GM21529 (cell line): ENCODE measurements at regions not wholly inside any gene's neighbourhood (a gene's known extent, or its start where the extent isn't known, plus 50 kb on each side); places are given as distances from the start of the nearest gene placed in this dataset.

Source experiments
- ATAC-seq: cut with Tn5 transposase; IDR thresholded peaks from one replicate; pipeline ENCODE4 v1.9.1; 2021; ENCODE audit not compliant: unreplicated experiment

DNA sequence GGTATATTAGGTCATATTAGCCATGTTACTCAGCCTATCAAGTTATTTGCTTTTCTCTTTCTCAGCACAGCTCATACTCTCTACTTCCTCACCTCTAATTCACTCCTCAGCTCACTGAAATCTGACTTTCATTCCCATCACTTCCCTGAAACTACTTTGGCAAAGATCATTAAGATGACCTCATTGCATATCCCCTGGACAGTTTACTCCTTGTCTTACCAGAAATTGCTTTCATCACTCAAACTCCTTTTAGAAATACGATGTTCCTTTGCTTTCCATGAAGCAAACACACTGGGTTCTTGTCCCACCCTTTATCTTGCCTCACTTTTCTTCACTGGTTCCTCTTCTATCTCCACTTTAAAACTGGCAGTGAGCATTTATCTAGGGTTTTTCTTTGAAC lies 354.4 kb downstream of the TUSC7 start:
- ATAC-seq = no peak

GRCh38 chr3:117068301-117068700 lies 358.7 kb downstream of the TUSC7 start:
- no peak for ATAC-seq

DNA sequence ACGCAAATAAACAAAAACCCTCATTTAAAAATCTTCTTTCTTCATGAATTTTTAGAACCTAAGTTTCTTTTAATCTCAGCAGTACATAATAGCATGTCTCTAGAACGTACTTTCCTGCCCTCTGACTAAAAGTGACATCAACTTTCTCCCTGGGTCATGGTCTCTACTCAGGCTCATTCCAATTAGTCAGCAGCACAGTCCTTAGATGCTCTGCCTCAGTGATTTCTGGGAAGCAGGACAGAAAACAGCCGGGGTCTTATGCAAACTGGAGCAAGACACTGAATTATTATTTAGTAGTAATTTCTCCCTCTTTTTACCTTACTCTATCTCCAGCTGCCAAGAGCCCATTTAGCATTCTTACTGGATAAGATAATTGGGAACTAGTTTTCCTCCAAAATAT lies 365.2 kb downstream of the TUSC7 start:
- ATAC-seq = no peak

DNA sequence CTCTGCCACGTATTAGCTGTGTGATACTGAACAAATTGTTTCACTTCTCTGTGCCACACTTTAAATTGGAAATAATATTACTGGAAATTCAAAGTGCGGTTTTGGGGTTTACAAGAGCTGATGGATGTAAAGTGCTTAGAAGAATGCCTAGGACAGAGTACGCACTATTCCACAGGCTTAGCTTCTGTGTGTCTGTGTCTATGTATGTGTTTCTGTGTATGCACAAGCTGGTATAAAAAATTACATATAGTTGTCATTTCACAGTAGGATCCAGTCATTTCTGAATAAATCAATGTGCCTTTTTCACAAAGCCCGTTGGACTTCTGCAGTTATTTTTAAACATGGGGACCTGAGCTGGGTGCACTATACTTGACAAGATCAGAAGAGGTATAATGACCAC lies 370.4 kb downstream of the TUSC7 start:
- ATAC-seq = no peak

GRCh38 chr3:117080872-117081271 lies 371.3 kb downstream of the TUSC7 start:
- ATAC-seq = no peak

DNA sequence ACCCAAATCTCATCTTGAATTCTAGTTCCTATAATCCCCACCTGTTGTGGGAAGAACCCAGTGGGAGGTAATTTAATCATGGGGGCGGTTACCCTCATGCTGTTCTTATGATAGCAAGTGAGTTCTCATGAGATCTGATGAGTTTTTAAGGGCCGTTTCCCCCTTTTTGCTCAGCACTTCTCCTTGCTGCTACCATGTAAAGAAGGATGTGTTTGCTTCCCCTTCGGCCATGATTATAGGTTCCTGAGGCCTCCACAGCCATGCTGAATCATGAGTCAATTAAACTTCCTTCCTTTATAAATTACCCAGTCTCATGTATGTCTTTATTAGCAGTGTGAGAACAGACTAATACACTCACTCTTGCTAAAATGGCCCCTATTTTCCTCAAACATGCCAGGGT lies 374.7 kb downstream of the TUSC7 start:
- no peak for ATAC-seq

DNA sequence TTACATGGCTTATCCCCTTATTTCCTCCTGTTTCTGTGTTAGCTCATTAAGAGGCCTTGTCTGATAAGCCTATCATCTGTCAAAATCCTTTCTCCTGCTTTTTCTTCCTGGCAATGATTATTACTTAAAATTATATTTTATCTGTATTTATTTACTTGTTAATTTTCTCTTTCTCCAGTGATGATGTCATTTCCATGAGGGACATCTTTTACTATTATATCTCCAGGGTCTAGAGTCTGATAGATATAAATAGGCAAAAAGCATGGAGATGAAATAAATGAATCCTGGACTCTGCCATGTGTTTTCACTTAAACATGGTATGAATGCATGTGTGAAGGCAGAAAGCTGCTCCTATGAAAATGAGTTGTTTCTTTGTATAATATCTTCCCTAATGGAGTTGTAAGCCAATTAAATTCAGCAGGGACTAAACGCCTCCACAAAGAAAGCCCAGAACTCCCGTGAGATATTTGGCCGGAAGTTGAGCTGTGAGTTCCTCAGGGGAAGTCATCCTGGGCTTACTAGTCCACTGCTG lies 375.2 kb downstream of the TUSC7 start:
- ATAC-seq = no peak

- ATAC-seq = no peak
Observed at GRCh38 chr3:117091676-117092075, 382.1 kb downstream of the TUSC7 start.

DNA sequence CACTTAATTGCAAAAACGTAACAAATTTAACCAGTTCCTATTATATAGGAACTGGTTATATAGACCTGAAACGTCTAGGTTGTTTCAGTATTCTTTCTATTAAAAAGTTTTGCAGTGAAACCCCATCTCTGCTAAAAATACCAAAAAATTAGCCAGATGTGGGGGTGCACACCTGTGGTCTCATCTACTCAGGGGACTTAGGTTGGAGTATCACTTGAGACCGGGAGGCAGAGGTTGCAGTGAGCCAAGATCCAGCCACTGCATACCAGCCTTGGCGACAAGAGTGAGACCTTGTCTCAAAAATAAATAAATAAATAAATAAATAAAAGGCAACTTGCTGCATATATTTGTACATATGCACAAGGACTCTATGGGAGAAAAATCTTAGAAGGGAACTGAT lies 387.0 kb downstream of the TUSC7 start:
- no peak for ATAC-seq

- ATAC-seq = no peak
Observed at GRCh38 chr3:117097351-117097750, 387.8 kb downstream of the TUSC7 start.

DNA sequence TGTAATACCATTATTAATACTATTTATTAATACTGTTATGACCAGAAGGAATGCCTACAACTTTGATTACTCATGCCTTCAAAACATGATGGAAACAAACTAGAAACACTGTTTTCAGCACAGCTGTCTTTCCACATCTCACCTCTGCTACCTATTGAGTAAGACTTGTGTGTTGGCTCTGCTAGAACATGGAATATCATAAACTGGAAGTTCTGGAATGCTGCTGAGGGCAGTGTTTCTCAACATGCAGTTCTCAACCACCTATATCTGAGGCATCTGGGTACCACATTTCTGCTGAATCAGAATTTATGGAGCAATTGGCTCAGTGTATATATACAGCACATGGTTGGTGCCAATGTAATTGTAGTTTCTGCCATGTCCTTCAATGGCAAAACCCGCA lies 392.1 kb downstream of the TUSC7 start:
- ATAC-seq = no peak

DNA sequence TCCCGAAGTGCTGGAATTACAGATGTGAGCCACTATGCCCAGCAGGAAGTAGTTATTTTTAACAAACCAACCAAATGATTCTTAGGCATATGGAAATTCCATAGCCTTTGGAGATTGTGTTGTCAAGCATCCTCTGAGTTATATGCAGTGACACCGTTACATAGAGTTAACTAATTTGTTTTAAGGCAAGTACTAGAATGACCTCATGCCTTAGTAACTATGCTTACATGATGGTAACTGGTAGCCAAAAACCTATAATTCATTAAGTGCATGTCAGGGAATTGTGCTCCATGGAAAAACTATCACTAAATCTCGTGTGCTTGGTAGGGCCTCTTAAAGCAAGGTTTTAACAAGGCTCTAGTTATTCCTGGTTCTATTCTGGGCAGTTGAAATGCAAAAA lies 392.8 kb downstream of the TUSC7 start:
- no peak for ATAC-seq

DNA sequence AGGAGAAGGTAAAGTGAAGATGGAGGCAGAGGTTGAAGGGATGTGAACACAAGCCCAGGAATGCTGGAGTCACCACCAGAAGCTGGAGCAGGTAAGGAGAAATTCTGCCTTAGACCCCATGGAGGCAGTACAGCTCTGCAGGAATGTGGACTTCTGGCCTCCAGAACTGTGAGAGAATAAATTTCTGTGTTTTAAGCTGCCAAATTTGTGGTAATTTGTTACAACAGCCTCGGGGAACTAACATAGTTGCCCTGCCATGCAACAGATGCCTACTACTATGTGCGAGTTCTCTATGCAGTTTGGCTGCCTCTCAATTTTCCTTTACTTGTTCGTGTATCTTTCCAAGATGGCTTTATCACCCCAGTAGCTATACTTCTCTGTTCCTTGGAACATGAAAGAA lies 394.1 kb downstream of the TUSC7 start:
- no peak for ATAC-seq

DNA sequence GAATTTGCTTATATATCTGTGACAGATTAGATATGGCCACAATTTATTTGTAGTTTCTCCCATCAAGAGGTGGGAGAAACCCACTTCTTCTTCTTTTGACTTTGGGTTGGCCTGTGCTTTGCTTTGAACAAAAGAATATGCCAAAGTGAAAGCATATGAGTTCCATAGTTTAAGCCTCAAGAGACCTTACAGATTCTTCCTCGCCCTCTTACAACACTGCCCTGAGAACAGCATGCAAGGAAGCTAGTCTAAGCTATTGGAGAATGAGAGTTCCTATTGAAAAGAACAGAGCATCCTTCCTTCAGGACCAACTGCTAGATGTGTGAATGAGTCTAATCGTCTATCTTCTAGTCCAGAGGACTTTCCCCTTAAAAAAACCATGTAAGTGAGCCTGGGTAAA lies 394.8 kb downstream of the TUSC7 start:
- ATAC-seq = no peak

DNA sequence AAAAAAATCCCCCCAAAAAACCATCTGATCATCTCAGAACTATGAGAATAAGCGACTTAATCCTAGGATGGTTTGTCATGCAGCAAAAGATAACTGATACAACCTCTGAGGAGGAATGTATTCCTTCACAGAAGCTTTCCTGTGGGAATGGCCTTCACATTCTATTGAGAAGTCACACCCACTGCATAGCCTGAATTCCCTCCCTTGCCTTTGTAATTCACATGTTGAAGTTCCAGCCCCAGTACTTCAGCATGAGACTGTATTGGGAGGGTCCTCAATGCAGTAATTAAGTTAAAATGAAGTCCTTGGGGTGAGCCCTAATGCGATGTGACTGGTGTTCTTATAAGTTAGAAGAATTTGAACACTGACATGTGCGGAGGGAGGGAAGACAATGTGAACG lies 395.2 kb downstream of the TUSC7 start:
- ATAC-seq = no peak

DNA sequence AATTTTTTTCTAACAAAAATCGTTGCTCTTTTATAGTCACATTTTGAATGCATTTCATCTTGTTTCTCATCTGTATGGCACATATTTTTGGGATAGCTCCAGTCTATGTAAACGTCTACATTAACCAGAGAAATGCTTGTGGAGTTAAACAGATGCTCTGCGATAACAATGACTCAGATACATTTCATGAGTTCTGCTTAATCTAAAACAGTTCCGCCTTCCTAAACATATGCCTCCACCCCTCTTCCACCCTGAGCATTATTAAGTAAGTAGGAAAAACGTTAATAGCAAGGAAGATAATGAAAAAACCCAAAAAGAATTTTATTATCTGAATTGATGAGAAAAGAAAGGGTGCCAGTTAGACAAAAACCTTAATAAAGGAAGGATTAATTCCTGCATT lies 396.1 kb downstream of the TUSC7 start:
- ATAC-seq = no peak

DNA sequence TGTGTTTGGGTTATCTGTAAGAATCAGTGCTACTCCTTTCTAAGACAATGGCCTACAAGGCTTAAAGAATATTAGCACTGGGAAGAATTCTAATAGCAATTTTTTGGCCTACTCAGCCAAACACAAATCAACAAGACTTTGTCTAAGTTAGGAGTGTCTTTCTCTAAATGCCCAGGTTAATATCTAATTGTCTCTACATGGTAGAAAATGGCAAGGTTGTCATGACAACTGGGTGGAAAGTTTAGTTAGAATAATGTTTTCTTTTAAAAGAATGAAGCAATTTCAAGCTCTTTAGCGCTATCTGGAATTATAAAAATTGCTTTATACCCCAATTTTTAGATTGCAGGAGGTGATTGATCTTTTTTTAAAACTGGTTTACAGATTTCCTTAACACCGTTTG lies 396.8 kb downstream of the TUSC7 start:
- ATAC-seq = no peak

DNA sequence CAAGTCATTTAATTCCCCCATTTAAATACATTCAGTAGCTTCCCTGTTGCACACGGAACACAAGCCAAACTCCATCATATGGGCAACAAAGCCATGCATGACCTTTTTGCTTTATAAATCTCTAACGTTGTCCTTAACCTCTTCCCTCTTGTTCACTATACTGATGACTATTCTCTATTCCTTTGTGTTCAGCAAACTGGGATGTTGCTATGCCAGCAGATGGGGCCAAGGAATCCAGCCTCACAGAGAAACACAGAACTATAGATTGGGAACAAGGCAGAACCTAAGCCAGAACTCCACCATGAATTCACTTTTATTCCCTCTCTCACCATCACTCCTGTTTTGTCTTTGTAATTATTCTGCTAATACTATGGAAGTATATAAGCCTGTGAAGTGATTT lies 398.4 kb downstream of the TUSC7 start:
- no peak for ATAC-seq

DNA sequence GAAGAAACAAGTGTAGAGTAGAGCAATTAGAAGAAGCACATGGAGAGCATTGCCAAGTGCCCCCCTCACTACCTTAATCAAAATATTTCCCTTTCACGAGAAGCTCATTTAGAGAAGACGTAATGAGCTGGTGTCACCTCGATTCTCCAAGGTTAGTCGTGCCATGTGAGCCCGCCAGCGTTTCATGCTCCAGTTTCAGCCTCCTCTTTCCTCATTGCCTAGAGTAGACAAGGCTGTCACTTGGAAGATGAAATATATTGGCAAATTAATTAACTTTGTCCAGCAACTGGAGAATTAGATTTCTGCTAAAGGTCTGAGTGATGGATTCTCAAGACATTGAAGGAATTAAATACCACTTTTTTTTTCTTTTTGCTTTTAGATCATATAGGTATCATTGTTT lies 399.6 kb downstream of the TUSC7 start:
- no peak for ATAC-seq

DNA sequence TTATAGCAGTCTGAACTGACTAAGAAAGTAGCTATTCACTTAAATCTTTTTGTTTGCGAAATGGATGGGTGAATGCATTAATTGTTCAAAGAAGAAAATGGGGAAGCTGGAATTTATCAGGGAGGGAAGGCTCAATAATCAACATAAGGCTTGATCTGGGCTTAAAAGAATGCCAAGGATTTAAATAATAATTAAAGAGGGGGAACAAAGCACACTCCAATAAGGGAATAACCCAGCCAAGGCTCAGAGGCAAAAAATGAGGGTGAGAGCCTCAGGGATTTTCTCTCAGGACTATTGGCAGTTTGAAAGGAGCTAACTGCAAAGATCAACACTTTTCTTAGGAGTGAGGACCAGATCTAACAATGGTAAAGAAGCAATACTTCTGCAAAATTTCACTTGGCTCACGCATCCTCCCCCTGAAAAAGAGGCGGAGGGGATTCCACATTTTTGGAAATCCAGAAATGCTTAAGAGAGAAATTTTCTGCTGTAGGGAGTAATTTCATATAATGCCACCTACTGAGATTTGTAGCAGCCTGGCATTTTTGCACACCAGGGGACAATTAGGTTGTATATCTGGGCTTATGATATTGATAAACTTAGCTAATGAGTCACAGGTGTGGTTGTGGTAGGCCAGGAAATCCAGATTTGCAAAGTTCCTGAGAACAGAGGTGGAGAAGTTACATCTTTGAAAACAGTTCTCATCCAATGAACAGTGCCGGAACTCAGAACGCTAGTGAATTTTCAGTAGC lies 405.1 kb downstream of the TUSC7 start:
- ATAC-seq = no peak

- no peak for ATAC-seq
Observed at GRCh38 chr3:117117188-117117936, 407.8 kb downstream of the TUSC7 start.

DNA sequence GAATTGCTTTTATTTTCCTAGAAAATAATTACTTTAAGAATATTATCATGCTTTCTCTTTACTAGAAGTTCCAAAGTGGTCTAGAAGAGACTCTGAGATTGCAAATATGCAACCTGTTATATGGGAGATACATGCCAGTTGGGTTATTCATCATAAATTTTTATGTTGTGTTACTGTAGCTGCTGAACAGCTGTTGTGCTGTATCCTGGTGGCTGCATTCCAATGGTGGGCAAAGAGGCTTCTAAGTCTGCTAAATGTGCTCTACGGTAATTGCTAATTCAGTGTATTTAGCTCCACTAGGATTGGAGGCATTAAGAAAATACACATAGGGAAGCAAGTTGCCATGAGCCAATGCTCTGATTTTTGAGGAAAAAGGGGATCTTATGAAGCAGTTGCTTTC lies 409.0 kb downstream of the TUSC7 start:
- no peak for ATAC-seq
